DMS 273 treated with DMSO at 0.1 percent for 48 hours (cell line): ENCODE measurements at regions not wholly inside any gene's neighbourhood (a gene's known extent, or its start where the extent isn't known, plus 50 kb on each side); places are given as distances from the start of the nearest gene placed in this dataset.
"Not testable (repeated sequence)": the region's sequence is repeated elsewhere in the genome, so short reads cannot be mapped to it uniquely, and the experiment has no call there.

ENCODE experiments used
- DNase-seq: peaks from one replicate; lab custom pipeline; 2025; lab: John Stamatoyannopoulos, UW

DNA sequence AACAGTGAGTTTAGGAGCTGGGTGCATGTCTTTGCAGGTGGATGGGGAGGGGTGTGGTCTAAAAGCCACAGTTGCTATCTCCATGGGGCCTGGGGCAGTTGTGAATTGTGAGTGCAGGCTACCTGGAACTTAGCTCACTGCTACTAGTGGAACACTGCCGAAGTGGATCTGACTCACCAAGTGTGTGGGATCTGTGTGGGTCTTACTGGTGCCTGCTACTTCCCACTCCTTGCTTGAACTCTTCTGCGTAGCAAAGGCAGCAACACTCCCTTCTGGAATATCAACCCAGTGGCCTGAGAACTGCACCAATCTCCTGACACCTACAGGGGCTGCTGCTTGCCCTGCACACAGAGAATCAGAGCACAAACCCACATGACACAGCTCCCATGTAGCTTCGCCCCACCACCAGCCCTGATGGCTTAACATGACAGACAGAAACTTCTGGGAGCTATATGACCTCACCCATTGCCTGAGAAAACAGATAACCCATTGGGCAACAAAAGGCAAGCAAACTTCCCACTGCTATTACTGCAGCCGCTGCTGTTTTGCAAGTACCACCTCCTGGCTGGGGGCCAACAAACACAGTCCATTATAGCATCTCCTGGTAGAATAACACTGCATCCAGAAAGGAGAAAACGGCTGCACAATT lies 455.1 kb upstream of the DDX18 start:
- no peak for DNase-seq

DNA sequence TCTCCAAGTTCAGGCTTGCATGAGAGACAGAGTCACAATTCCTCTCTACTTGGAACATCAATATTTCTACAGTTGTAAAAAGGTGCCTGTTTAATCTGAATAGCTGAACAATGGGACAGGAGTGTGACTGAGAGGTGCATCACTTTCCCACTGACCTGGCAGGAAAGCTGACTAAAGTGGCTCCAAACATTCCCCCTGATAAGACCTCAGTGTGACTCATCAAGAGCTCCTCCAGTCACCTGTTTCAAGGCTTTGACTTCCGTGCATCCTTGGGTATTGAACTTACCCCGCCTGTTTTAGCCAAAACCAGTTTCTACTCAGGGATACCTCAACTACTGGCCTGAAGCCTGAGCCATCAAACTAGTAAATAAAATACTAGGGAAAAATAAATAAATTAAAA lies 453.9 kb upstream of the DDX18 start:
- no peak for DNase-seq

DNA sequence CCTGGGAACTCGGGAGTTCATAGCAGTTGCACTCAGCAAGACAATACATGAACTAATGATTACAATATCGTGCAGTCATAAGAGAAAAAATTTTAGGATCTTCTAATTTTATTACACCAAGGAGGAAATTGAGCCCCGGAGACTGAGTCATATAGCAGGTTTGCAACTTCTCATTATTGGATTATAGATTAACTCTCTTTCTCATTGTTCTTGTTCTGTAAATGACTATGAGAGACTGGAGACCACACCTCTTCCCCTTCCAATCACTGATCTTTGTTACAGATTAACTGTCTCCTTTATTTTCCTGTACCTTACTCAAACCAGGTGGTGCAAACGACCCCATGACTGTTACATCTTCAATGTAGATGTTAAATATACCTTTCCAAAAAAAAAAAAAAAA lies 435.8 kb upstream of the DDX18 start:
- no peak for DNase-seq

DNA sequence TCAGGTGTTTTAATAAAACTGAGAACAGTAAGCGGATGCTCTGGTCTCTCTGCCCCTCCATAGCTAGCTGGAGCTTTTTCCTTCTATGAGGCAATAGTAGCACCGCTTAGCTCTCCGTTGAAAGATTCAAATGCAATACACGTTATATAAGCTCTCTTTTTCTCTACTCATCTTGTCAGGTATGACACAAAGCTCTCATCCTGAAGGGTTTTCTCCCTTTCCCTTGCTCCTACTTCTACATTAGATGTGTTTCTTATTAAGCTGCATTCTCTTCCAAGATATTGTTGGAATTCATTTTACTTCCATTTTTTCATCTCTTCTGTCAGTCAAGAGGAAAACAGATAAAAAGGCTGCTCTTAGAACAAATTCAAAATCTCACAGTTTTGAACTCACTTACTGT lies 434.6 kb upstream of the DDX18 start:
- no peak for DNase-seq

DNA sequence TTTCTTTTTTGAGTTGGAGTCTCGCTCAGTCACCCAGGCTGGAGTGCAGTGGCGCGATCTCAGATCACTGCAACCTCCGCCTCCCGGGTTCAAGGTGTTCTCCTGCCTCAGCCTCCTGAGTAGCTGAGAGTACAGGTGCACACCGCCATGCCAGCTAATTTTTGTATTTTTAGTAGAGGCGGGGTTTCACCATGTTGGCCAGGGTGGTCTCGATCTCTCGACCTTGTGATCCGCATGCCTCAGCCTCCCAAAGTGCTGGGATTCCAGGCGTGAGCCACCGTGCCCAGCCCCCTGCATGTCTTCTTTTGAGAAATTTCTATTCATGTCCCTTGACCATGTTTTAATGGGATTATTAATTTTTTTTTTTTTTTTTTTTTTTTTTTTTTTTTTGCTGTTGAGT lies 430.5 kb upstream of the DDX18 start:
- not testable (repeated sequence) for DNase-seq

DNA sequence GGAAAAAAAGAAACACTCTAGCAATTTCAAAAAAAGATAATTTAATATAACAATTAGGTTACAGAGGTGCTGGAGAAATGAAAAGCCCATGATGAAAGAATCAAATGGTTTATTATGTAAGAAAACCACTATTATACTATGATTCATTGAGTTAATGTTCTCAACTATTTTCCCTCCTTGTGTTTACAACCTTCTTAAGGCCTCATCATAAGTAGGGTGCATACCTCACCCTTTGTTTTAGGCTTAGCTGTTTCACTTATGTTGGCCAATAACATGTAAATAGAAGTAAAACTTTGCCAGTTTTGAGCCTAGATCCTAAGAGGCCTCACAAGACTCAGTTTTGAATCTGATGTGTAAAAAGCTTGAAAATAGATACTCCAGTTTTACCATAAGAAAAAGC lies 418.3 kb upstream of the DDX18 start:
- DNase-seq: no peak

DNA sequence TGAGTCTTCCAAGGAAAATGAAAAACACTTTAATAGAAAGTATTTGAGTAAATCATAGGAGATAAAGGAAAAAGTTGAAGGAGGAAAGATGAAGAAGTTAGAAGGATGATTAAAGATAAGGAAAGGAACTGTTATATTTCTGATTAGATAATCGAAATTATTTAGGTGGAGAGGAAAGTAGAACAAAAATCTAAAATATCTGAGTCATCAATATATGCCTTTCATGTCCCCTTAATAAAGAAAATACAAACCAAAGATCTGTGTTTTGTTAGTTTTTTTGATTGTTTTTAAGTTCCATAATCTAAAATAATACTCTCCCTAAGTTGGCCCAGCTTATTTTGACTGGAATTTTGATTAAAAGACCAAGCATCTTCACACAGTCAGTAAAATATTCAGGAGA lies 412.9 kb upstream of the DDX18 start:
- DNase-seq: no peak

DNA sequence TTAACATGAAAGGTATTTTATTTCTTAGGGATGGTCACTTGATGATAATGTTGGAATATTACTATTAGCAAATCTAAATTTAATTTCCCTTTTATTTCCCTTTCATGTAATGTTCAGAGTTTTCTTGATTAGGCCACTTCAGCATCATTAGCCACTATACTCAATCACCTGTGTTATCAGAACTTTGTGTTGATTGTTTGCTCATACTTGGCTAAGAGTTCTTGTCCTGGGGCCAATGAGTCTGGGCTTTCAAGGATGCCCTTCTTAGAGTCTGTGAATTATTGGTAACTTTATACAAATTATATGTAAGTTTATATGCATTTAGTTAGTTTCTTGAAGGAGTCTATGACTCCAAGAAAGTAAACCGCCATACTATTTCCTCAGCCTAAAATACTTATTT lies 408.0 kb upstream of the DDX18 start:
- DNase-seq: no peak

DNA sequence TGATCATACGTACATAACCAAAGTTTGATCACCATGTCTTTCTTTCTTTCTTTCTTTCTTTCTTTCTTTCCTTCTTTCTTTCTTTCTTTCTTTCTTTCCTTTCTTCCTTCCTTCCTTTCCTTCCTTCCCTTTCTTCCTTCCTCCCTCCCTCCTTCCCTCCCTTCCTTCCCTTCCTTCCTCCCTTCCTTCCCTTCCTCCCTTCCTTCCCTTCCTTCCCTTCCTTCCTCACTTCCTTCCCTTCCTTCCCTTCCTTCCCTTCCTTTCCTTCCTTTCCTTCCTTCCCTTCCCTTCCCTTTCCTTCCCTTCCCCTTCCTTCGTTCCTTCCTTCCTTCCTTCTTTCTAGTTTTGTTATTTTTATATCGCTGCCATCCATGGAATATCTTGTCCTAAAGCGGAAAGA lies 406.7 kb upstream of the DDX18 start:
- no peak for DNase-seq

DNA sequence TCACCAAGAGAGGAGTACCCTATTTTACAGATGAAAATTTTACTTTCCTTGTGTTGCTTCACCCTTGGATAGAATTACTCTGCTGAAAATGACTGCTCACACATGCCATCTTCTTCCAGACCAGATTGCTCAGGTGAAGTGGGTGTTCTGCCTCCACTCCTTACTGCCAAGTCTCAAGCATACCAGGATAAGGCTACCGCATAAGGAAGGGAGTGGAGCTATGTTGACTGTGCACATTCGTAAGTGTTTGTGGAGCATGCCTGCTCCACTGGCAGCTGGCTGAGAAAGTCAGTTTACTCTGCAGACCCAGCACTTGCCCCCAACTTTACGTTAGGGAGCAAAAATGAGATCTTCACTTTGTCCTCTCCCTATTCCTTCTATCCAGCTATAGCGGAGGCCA lies 405.0 kb upstream of the DDX18 start:
- no peak for DNase-seq

DNA sequence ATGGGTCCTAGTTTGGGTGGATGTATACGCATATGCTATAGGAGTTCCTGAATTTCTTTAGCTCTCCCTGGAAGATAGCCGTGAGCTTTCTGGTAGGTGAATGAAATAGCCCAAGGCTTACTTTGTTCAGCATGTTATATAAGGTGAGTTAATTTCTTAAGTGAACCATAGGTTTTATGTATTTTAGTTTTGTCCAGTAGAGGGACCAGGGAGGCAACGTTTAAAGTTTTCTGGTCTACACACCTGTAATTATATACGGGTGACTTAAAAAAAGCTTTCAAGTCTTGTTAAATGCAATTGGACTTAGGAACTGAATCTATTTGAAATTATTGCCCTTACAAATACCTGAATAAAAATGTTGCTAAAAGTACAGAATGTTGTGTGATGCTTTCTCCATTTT lies 402.5 kb upstream of the DDX18 start:
- no peak for DNase-seq

DNA sequence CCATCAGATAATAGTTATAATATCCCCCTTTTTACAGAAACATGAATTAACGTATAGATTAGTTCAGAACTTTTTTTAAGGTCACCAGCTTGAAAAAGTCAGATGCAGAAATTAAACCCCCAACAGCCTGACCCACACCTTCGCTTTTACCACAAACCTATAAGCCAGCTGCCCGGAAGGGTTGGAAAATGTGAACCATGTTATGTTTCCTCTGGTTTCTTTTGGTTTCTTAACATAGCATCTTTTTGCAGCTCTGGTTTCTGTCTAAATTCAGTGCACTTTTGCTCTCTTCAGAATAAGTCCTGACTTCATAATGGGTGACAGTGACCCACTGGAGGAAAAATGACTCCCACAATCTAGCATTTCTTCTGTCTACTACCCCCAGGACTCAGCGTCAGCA lies 381.7 kb upstream of the DDX18 start:
- no peak for DNase-seq

DNA sequence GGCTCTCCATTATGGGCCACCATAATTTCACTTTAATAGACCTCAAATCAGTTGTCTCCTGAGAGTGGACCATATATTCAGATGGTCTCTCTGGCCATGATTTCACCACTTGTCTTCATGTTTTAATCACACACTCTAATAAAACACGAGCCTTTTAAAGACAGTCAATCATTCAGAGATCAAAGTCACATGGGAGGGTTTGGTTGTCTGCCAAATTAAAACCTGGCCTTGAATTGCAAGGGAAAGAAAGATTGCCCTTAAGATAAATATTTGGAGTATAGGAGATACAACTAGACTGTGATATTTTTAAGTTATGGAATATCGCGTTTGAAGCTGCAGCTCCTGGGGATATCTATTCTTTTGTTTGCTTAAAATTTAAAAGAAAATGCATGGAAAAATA lies 377.8 kb upstream of the DDX18 start:
- no peak for DNase-seq

DNA sequence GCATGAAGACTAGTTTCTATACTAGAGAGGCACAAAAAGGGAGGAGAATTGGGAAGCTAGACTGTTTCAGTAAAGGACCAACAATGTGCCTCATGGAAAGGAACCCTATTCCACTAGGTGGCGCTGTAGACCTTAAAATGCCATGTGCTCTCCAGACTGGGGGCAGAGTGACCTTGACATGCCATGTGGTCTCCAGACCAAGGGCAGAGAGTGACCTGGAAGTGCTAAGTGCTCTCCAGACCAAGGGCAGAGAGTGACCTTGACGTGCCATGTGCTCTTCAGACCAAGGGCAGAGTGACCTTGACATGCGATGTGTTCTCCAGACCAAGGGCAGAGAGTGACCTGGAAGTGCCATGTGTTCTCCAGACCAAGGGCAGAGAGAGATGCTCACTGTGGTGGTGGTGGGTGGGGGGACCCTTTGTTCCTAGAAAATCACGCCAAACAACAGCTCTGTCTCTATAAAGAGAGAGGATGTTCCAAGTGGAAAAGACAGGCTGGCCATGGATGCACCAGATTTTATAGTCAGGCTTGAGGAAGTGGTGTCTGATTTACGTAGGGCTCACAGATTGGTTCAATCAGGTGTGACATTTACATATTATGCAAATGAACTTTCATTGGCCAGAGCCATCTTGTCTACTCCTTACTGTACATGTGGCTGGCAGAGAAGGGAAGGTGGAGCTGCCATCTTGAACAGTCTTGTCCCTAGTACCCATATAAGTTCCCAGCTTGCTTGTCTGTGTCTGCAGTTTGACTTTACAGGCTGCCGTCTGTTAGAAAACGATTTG lies 344.0 kb upstream of the DDX18 start:
- DNase-seq: peak; percentile 8

DNA sequence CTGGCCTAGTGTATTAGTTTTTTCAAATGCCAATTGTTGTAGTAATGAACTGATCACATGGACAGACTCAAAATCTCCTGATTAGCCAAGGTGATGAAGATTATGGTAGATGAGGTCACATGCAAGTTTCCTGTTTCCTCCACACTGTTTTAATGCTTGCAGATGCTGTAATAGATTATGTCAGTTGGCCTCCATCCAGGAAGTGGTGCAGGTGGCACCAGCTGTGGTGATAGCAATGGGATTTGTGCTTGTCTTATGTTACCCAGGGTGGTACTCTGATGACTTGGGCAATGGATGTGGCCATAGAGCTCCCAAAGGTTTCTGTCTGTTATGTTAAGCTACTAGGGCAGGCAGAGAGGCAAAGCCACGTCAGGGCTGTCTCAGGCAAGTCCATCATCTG lies 332.9 kb upstream of the DDX18 start:
- no peak for DNase-seq

DNA sequence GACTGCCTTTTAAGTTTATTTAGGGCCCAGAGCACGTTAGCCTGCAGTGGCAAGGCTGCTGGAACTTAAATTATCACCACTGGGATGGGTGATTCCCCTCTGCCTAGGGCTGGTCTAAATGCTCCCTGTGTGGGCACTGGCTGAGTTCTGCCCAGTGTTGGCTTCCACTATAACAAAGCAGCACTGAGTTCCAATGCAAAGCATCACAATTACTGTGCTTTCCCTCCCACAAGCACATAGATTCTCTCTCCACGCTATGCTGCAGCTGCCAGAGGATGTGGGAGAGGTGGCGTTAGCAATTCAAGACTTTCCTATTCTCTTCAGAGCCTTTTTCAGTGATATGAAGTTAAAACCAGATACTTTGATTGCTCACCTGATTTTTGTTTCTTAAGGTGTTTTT lies 328.9 kb upstream of the DDX18 start:
- no peak for DNase-seq

DNA sequence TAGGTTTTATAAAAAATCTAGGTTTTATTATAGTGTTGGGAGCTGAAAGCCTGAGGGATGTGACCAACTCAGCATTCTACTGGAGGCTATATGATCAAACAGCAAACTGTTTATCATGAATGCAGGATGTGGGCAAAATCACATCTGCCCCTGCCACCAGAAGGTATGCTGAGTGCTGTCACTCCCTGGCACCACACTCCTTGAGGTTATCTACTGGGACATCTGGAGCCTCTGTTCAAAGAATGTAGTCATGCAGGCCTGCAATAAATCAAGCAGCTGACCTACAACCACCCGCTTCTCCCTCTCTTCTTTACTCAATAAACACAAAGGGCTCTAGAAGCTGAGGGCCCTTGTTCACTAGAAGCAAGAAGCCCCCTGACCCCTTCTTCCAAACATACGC lies 328.4 kb upstream of the DDX18 start:
- DNase-seq: no peak

DNA sequence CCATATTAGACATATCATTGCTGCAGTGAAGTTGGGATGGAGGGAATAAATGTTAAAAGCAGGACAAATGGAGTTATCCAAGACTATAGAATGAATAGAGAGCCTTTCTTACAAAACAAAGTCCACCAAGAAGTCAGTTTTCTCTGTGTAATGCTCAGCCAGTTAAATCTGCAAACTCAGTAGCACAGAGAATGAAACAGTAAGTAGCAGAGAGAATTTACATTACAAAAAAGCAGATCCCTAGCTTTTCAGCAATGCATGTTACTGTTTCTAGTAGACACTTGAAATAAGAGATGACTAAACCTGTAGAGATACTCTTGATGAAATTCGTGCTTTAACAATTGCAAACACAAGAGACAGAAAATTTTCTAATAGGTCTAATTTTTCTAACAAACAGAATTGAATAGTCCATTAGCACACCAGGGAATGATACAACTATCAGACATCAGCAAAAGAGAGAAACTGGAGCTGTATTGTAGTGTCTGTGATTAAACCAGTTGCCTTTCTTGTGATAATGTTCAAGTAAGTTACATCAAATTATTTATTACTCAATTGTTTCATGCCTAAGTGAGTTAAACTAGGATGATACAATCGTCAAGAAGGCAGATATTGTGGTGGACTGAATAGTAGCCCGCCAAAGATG lies 322.2 kb upstream of the DDX18 start:
- DNase-seq: no peak

DNA sequence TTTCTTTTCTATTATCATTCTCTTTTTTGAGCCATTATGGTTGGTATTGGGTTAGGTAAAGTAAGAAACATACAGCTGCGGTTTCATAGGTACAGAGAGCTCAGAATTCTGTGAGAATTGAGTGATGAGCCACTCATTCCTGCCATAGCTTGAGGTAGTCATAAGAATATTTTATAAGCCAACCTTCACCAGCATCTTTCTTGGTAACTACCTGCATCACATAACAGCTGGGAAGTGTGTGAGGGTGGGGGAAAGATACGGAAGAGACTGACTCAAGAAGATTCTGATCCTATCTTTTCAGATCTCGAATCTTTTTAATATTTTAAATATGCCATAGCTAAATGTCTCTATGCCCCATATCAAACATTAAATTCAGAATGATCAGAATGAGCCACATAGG lies 313.8 kb upstream of the DDX18 start:
- no peak for DNase-seq

DNA sequence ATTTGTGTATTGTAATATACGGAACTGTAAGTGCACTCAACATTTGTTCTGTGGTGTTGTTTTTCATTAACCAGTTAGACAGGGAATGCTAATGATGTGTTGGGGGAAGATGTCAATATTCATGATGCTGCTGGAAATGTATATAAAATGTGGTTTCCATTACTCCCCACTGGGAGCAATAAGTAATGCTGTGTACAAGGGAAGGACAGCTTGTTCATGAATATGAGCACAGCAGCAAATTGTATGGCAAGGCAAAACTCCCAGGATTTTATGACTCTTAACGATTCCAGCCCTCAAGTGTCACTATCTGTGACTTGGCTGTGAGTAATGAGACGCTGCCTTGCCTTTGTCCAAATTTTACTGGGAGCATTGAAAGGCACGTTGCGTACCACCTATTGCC lies 312.4 kb upstream of the DDX18 start:
- DNase-seq: no peak

DNA sequence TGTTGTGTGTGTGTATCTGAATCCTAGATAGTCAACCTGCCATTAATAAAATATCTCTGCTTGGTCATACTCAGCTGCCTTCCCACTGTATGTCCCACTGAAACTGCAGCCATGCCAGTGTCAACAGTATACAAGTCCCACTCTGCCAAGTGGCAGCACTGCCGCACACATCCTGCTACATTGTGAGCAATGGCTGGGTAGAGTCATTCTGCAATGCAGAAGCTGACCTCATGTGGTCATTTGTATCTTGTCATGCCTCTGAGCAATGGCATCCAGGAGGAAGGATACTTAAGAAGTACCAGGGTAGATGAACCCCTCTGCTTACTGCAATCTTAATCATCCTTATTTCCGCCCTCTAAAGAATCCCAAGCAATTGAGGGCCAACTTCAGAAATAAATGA lies 302.2 kb upstream of the DDX18 start:
- no peak for DNase-seq

DNA sequence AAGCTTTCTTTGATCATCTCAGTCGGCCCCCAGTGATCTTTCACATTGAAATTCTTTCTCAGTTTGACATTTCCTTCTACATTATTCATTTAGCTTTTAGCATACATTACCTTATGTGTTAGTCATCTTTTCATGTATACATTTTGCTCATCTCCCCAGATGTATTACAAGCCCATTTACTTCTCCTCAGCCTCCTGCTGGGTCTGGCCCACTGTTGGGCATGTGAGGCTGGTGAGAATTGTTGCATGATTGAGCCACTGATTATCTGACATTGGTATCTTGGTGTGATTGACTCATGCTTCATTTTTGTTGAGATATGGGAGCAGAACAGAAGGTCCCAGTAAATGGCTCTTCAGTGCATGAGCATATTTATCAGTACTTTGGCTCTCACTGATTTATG lies 300.1 kb upstream of the DDX18 start:
- no peak for DNase-seq

DNA sequence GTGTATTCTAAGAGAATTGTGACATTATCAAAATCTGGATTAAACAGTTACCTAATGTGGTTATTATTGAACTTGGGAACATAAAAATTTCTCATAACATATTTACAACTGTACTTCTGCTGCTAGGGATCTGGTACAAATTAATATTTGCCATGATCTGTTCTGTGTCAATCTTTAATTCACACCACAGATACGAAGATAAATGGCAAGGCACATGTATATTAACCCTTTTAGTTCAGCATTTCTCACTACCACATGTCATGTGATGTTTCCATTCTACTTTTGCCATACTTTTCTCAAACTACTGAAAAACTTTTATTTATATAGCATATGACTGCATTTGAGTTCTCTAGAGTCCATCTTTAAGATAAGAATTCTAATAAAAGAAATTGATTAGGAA lies 295.3 kb upstream of the DDX18 start:
- no peak for DNase-seq

DNA sequence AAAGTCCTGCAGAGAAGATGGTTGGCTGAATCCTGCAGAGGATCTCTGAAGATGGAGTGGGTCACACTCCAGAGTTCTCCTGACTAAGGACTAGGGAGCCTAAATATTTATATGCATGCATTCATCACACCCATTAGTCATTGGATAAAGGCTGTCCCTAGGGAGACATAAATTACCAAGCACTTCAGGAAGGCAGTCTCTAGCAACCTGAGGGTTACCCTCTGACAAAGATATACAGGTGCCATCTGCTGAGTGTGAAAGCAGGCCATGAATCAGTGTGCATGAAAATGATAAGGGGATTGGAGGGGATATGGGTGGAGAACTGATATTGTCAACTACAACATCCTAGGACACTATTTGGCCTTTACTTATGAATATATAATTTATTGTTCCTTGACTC lies 294.8 kb upstream of the DDX18 start:
- peak; percentile 12 for DNase-seq
